ENCODE measurements at regions not wholly inside any gene's neighbourhood (a gene's known extent, or its start where the extent isn't known, plus 50 kb on each side); places are given as distances from the start of the nearest gene placed in this dataset.

- no peaks in the 10 kb centered on the region for H3F3A ChIP-seq (ENCODE audit: insufficient read depth, low read length, poor library complexity, severe bottlenecking)
- H3K36me3 ChIP-seq (ENCODE audit: insufficient read depth, low read length), result no peaks in the 10 kb centered on the region
- no peaks in the 10 kb centered on the region for H3K27me3 ChIP-seq (ENCODE audit: insufficient read depth, low read depth, low read length)
- H4K20me1 ChIP-seq (ENCODE audit: insufficient read depth), result no peaks in the 10 kb centered on the region
- H3K79me2 ChIP-seq (replicated peaks; ENCODE audit: insufficient read depth, low read length), result no peaks in the 10 kb centered on the region
- H3K9me2 ChIP-seq (ENCODE audit: insufficient read depth, low read length), result no peaks in the 10 kb centered on the region
- no peak overlapping the region for H3K4me3 ChIP-seq (ENCODE audit: low read length)
- no peaks in the 10 kb centered on the region for H3K9me3 ChIP-seq (ENCODE audit: low read length)
- H3K9ac ChIP-seq (ENCODE audit: low read length), result no peak overlapping the region
- TF ChIP-seq TAF1 (IDR thresholded peaks at IDR 0.05; ENCODE audit: low read depth) (no peak), EZH2 (IDR thresholded peaks at IDR 0.05; ENCODE audit: borderline replicate concordance, insufficient read depth, low read length, poor library complexity, severe bottlenecking) (no peak), SMC3 (conservative IDR thresholded peaks at IDR 0.05; ENCODE audit: poor library complexity) (no peak), REST (IDR thresholded peaks at IDR 0.05; ENCODE audit: borderline replicate concordance) (no peak), RAD21 (conservative IDR thresholded peaks at IDR 0.05) (no peak), POLR2AphosphoS5 (IDR thresholded peaks at IDR 0.05) (no peak), MXI1 (conservative IDR thresholded peaks at IDR 0.05; ENCODE audit: poor library complexity, severe bottlenecking) (no peak), EP300 (conservative IDR thresholded peaks at IDR 0.05; ENCODE audit: poor library complexity, severe bottlenecking) (no peak), CTCF (IDR thresholded peaks at IDR 0.05; ENCODE audit: poor library complexity, severe bottlenecking) (no peak)
- no peak overlapping the region for H2AFZ ChIP-seq (ENCODE audit: low read depth, low read length)
- no peak overlapping the region for H3K27ac ChIP-seq (ENCODE audit: low read length)
- H3K4me2 ChIP-seq (ENCODE audit: low read length), result no peak overlapping the region
These were observed 170.6 kb downstream of the TMEM132E start for GRCh38 chr17:34750004-34750403.

GRCh38 chr17:34741967-34742366 lies 162.6 kb downstream of the TMEM132E start:
- Histone ChIP-seq H3K27me3 (ENCODE audit: insufficient read depth, low read depth, low read length) (no peaks in the 10 kb centered on the region), H3K9me3 (ENCODE audit: low read length) (no peaks in the 10 kb centered on the region), H3K9ac (ENCODE audit: low read length) (no peak overlapping the region), H3F3A (ENCODE audit: insufficient read depth, low read length, poor library complexity, severe bottlenecking) (no peaks in the 10 kb centered on the region), H3K9me2 (ENCODE audit: insufficient read depth, low read length) (no peaks in the 10 kb centered on the region), H3K79me2 (replicated peaks; ENCODE audit: insufficient read depth, low read length) (no peaks in the 10 kb centered on the region), H4K20me1 (ENCODE audit: insufficient read depth) (no peaks in the 10 kb centered on the region), H2AFZ (ENCODE audit: low read depth, low read length) (no peak overlapping the region), H3K27ac (ENCODE audit: low read length) (no peak overlapping the region), H3K36me3 (ENCODE audit: insufficient read depth, low read length) (no peaks in the 10 kb centered on the region), H3K4me2 (ENCODE audit: low read length) (no peak overlapping the region), H3K4me3 (ENCODE audit: low read length) (no peak overlapping the region)
- TF ChIP-seq TAF1 (IDR thresholded peaks at IDR 0.05; ENCODE audit: low read depth) (no peak), POLR2AphosphoS5 (IDR thresholded peaks at IDR 0.05) (no peak), MXI1 (conservative IDR thresholded peaks at IDR 0.05; ENCODE audit: poor library complexity, severe bottlenecking) (no peak), REST (IDR thresholded peaks at IDR 0.05; ENCODE audit: borderline replicate concordance) (no peak), EP300 (conservative IDR thresholded peaks at IDR 0.05; ENCODE audit: poor library complexity, severe bottlenecking) (no peak), SMC3 (conservative IDR thresholded peaks at IDR 0.05; ENCODE audit: poor library complexity) (no peak), CTCF (IDR thresholded peaks at IDR 0.05; ENCODE audit: poor library complexity, severe bottlenecking) (no peak), RAD21 (conservative IDR thresholded peaks at IDR 0.05) (no peak), EZH2 (IDR thresholded peaks at IDR 0.05; ENCODE audit: borderline replicate concordance, insufficient read depth, low read length, poor library complexity, severe bottlenecking) (no peak)

Data from neural cell (in vitro differentiated cells).